SK-N-MC (cell line): ENCODE measurements at regions not wholly inside any gene's neighbourhood (a gene's known extent, or its start where the extent isn't known, plus 50 kb on each side); places are given as distances from the start of the nearest gene placed in this dataset.

Source experiments
- EZH2 ChIP-seq: fragments of 200-600 bp; sonication (generic); IDR thresholded peaks from one replicate; pipeline ENCODE4 v1.6.1; 2017; ENCODE audit warnings: antibody characterized with exemption
- FOXP2 ChIP-seq: optimal IDR thresholded peaks from 2 replicates; pipeline ENCODE3; 2011; ENCODE audit warnings: mild to moderate bottlenecking, moderate library complexity; ENCODE audit not compliant: insufficient read depth; ENCODE audit errors: extremely low read length, control extremely low read depth
- POLR2AphosphoS5 ChIP-seq: IDR thresholded peaks from 2 replicates; pipeline ENCODE4 v1.6.1; 2012; ENCODE audit warnings: mild to moderate bottlenecking, low read depth, low read length, borderline replicate concordance

DNA sequence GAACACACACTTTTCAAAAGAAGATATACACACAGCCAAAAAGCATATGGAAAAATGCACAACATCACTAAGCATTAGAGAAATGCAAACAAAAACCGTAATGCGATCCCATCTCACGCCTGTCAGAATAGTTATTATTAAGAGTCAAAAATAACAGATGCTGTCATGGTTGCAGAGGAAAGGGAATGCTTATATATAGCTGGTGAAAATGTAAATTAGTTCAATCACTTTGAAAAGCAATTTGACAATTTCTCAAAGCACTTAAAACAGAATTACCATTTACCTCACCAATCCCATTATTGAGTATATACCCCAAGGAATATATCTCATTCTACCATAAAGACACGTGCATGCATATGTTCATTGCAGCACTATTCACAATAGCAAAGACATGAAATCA is 126.8 kb upstream of the MRPS30 start:
- TF ChIP-seq POLR2AphosphoS5 (no peak), EZH2 (no peak), FOXP2 (no peak)
